ENCODE measurements at regions not wholly inside any gene's neighbourhood (a gene's known extent, or its start where the extent isn't known, plus 50 kb on each side); places are given as distances from the start of the nearest gene placed in this dataset.
"Not testable (repeated sequence)": the region's sequence is repeated elsewhere in the genome, so short reads cannot be mapped to it uniquely, and the experiment has no call there.

DNA sequence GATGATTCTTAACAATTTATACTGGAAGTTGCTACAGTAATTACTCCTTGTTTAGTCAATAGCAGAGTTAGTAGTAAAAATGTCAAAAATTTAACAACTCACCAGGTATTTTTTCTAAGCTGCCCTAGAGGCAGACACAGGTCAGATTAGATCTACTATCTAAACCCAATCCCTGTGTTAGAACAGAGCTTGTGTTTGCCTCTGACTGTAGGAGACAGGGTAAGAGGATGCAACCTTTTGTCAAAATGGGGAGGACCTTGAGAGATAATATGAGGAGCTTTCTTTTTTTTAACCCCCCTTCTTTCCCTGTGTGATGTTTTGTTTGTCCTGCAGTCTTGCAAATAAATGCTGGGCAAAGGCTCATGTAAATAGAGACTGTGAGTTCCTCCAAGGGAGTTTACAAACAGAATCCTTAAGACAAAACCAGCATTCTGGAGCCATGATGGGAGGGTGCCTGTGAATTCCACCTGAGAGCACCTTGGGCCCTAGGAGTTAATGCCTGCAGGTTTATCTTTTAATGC is 353.1 kb downstream of the GATA3 start:
- no peak for DNase-seq
- TF ChIP-seq, protein P1, sequence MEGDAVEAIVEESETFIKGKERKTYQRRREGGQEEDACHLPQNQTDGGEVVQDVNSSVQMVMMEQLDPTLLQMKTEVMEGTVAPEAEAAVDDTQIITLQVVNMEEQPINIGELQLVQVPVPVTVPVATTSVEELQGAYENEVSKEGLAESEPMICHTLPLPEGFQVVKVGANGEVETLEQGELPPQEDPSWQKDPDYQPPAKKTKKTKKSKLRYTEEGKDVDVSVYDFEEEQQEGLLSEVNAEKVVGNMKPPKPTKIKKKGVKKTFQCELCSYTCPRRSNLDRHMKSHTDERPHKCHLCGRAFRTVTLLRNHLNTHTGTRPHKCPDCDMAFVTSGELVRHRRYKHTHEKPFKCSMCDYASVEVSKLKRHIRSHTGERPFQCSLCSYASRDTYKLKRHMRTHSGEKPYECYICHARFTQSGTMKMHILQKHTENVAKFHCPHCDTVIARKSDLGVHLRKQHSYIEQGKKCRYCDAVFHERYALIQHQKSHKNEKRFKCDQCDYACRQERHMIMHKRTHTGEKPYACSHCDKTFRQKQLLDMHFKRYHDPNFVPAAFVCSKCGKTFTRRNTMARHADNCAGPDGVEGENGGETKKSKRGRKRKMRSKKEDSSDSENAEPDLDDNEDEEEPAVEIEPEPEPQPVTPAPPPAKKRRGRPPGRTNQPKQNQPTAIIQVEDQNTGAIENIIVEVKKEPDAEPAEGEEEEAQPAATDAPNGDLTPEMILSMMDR (IDR thresholded peaks at IDR 0.05; ENCODE audit: low read depth, low read length) = no peak
- H3K27me3 ChIP-seq = no peaks in the 10 kb centered on the region
- H3K9me3 ChIP-seq = no peaks in the 10 kb centered on the region
- H3K36me3 ChIP-seq = no peaks in the 10 kb centered on the region
- H3K4me3 ChIP-seq (ENCODE audit: low read depth, low read length) = no peak overlapping the region
- peaks cover 3% of the 10 kb centered on the region for H3K4me1 ChIP-seq

DNA sequence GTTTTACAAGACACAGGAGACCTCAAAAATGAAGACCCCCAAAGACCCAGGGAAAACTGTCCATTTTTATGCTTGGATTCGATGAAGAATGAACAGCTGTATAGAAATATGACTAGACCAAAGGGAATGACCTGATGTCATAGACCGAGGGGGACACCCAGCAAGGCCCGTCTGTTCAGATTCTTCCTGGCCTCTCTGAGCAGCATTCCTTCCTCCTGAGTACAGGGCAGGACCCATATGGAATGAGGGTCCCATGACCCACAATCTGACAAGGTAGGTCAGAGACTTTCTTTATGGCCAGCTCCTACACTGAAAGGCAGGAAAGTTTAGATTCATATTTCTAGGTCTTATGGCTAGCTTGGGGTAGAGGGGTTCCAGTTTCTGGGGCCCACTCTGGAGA is 356.0 kb downstream of the GATA3 start:
- Histone ChIP-seq H3K27me3 (no peaks in the 10 kb centered on the region), H3K9me3 (no peaks in the 10 kb centered on the region), H3K36me3 (no peaks in the 10 kb centered on the region), H3K4me1 (peaks cover 3% of the 10 kb centered on the region), H3K4me3 (ENCODE audit: low read depth, low read length) (no peak overlapping the region)
- no peak for DNase-seq
- TF ChIP-seq, protein P1 (IDR thresholded peaks at IDR 0.05; ENCODE audit: low read depth, low read length) = no peak

DNA sequence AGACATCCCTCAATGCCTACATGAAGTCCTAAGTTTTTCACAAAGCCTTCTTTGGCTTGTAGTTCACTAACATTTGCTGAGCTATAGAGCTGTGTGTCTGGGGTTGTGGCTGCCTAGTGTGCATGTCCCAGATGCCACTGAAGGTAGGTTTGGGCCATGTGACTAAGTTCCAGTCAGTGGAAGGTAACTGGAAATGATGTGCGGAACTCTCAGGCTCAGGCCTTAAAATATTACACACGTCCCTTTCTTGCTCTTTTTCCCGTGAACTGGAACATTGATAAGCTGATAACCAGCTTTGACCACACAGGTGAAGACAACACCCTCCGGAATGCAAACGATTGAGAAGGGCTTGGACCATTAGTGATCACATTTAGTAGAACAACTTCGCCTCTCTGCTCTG is 358.1 kb downstream of the GATA3 start:
- DNase-seq = no peak
- TF ChIP-seq, protein P1 (IDR thresholded peaks at IDR 0.05; ENCODE audit: low read depth, low read length) = no peak
- no peaks in the 10 kb centered on the region for H3K36me3 ChIP-seq
- H3K9me3 ChIP-seq = no peaks in the 10 kb centered on the region
- H3K4me1 ChIP-seq = peaks cover 3% of the 10 kb centered on the region
- no peak overlapping the region for H3K4me3 ChIP-seq (ENCODE audit: low read depth, low read length)
- H3K27me3 ChIP-seq = no peaks in the 10 kb centered on the region

DNA sequence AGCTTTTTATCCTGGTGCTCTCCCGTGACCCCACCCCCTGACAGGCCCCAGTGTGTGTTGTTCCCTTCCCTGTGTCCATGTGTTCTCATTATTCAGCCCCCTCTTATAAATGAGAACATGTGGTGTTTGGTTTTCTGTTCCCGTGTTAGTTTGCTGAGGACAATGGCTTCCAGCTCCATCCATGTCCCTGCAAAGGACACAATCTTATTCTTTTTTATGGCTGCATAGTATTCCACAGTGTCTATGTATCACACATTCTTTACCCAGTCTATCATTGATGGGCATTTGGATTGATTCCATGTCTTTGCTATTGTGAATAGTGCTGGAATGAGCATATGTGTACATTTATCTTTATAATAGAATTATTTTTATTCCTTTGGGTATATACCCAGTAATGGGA is 360.5 kb downstream of the GATA3 start:
- not testable (repeated sequence) for H3K4me3 ChIP-seq (ENCODE audit: low read depth, low read length); H3K36me3 ChIP-seq; H3K4me1 ChIP-seq; H3K27me3 ChIP-seq; H3K9me3 ChIP-seq; DNase-seq

DNA sequence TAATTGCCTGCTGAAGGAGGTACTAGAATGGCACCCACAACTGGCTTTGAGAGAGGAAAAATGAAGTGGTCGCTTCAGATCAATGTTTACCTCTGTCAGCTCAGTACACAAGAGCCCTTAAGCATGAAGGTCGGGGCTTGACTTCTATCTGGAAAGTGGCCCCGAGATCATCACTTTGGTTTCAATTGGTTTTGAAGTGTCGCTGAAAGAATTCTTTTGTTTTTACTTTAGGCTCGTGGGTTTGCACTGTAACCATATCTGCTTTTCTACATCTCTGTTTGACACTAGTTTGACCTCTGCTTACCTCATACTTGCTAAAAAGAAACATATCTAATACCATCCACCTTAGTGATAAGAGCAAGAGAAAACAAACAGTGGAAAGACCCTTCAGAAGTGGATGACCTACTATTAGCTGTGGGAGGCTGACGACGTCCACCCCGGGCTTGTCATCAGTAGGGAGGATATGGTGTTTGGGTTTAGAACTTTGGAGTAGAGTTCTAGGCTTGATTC is 361.8 kb downstream of the GATA3 start:
- no peaks in the 10 kb centered on the region for H3K4me1 ChIP-seq
- H3K4me3 ChIP-seq (ENCODE audit: low read depth, low read length) = no peak overlapping the region
- TF ChIP-seq, protein P1 (IDR thresholded peaks at IDR 0.05; ENCODE audit: low read depth, low read length) = no peak
- no peak for DNase-seq
- no peaks in the 10 kb centered on the region for H3K36me3 ChIP-seq
- no peaks in the 10 kb centered on the region for H3K27me3 ChIP-seq
- H3K9me3 ChIP-seq = no peaks in the 10 kb centered on the region

DNA sequence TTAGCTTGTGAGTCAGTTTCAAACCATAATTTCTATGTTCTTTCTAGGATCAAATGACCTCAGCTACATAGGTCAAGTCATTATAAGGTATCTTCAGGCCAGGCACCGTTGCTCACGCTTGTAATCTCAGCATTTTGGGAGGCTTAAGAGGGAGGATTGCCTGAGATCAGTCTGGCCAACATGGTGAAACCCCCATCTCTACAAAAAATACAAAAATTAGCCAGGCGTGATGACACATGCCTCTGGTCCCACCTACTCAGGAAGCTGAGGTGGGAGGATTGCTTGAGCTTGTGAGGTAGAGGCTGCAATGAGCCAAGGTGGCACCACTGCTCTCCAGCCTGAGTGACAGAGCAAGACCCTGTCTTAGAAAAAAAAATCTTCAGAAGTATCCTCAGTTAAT is 362.3 kb downstream of the GATA3 start:
- H3K9me3 ChIP-seq = no peaks in the 10 kb centered on the region

More for the DNA sequence above, 362.3 kb downstream of the GATA3 start:
- no peak overlapping the region for H3K4me3 ChIP-seq (ENCODE audit: low read depth, low read length)
- TF ChIP-seq, protein P1 (IDR thresholded peaks at IDR 0.05; ENCODE audit: low read depth, low read length) = no peak
- H3K4me1 ChIP-seq = no peaks in the 10 kb centered on the region
- no peak for DNase-seq
- H3K27me3 ChIP-seq = no peaks in the 10 kb centered on the region
- H3K36me3 ChIP-seq = no peaks in the 10 kb centered on the region
